ENCODE measurements at regions not wholly inside any gene's neighbourhood (a gene's known extent, or its start where the extent isn't known, plus 50 kb on each side); places are given as distances from the start of the nearest gene placed in this dataset.

GRCh38 chr6:135577059-135577538 lies 79.6 kb upstream of the AHI1 start:
- H3K4me3 ChIP-seq (replicated peaks in 1 of 4; ENCODE audit: control extremely low read depth in 1 of 4, insufficient read depth in 1 of 4, low read depth in 3 of 4, low read length in 4 of 4): no peak overlapping the region
- DNase-seq (ENCODE audit: low read depth in 2 of 2): no peak
- H4K20me1 ChIP-seq (ENCODE audit: control insufficient read depth, extremely low read depth, insufficient read depth, low read length): no peaks in the 10 kb centered on the region
- H2AFZ ChIP-seq (ENCODE audit: low read length): no peak overlapping the region
- H3K9ac ChIP-seq (ENCODE audit: insufficient read depth, low read length): no peak overlapping the region
- TF ChIP-seq EZH2 (IDR thresholded peaks at IDR 0.05; ENCODE audit: low read length, missing control alignments): no peak
- no peak for TF ChIP-seq CTCF (conservative IDR thresholded peaks at IDR 0.05 in 1 of 2, IDR thresholded peaks at IDR 0.05 in 1 of 2; ENCODE audit: low read depth in 1 of 2, low read length in 2 of 2)
- H3K27me3 ChIP-seq (ENCODE audit: control insufficient read depth, insufficient read depth, low read length): no peaks in the 10 kb centered on the region
- H3K27ac ChIP-seq (ENCODE audit: insufficient read depth, low read length): no peak overlapping the region
- H3K4me2 ChIP-seq (ENCODE audit: extremely low read depth, insufficient read depth, low read length): no peak overlapping the region
- no peaks in the 10 kb centered on the region for H3K4me1 ChIP-seq (ENCODE audit: control insufficient read depth, extremely low read depth, insufficient read depth, low read length)
- H3K9me3 ChIP-seq (ENCODE audit: control insufficient read depth, insufficient read depth, low read depth, low read length): no peaks in the 10 kb centered on the region
- no peaks in the 10 kb centered on the region for H3K36me3 ChIP-seq (ENCODE audit: control insufficient read depth, insufficient read depth, low read length)
- no peaks in the 10 kb centered on the region for H3K79me2 ChIP-seq (ENCODE audit: control insufficient read depth, insufficient read depth, low read length)

- no peak overlapping the region for H3K9ac ChIP-seq (ENCODE audit: insufficient read depth, low read length)
- H3K4me2 ChIP-seq (ENCODE audit: extremely low read depth, insufficient read depth, low read length): no peak overlapping the region
- TF ChIP-seq CTCF (conservative IDR thresholded peaks at IDR 0.05 in 1 of 2, IDR thresholded peaks at IDR 0.05 in 1 of 2; ENCODE audit: low read depth in 1 of 2, low read length in 2 of 2) (no peak), EZH2 (IDR thresholded peaks at IDR 0.05; ENCODE audit: low read length, missing control alignments) (no peak)
- no peak overlapping the region for H3K27ac ChIP-seq (ENCODE audit: insufficient read depth, low read length)
- H4K20me1 ChIP-seq (ENCODE audit: control insufficient read depth, extremely low read depth, insufficient read depth, low read length): no peaks in the 10 kb centered on the region
- H3K9me3 ChIP-seq (ENCODE audit: control insufficient read depth, insufficient read depth, low read depth, low read length): no peaks in the 10 kb centered on the region
- H3K79me2 ChIP-seq (ENCODE audit: control insufficient read depth, insufficient read depth, low read length): no peaks in the 10 kb centered on the region
- H2AFZ ChIP-seq (ENCODE audit: low read length): no peak overlapping the region
- H3K4me3 ChIP-seq (replicated peaks in 1 of 4; ENCODE audit: control extremely low read depth in 1 of 4, insufficient read depth in 1 of 4, low read depth in 3 of 4, low read length in 4 of 4): no peak overlapping the region
- H3K4me1 ChIP-seq (ENCODE audit: control insufficient read depth, extremely low read depth, insufficient read depth, low read length): peaks cover 2% of the 10 kb centered on the region
- no peaks in the 10 kb centered on the region for H3K36me3 ChIP-seq (ENCODE audit: control insufficient read depth, insufficient read depth, low read length)
- no peaks in the 10 kb centered on the region for H3K27me3 ChIP-seq (ENCODE audit: control insufficient read depth, insufficient read depth, low read length)
- DNase-seq (ENCODE audit: low read depth in 2 of 2): no peak
These were observed 81.4 kb upstream of the AHI1 start for GRCh38 chr6:135578976-135579375.

GRCh38 chr6:135581211-135581610 lies 83.7 kb upstream of the AHI1 start:
- no peaks in the 10 kb centered on the region for H3K9me3 ChIP-seq (ENCODE audit: control insufficient read depth, insufficient read depth, low read depth, low read length)
- TF ChIP-seq CTCF (conservative IDR thresholded peaks at IDR 0.05 in 1 of 2, IDR thresholded peaks at IDR 0.05 in 1 of 2; ENCODE audit: low read depth in 1 of 2, low read length in 2 of 2) (no peak), EZH2 (IDR thresholded peaks at IDR 0.05; ENCODE audit: low read length, missing control alignments) (no peak)
- no peaks in the 10 kb centered on the region for H3K79me2 ChIP-seq (ENCODE audit: control insufficient read depth, insufficient read depth, low read length)
- peaks cover 2% of the 10 kb centered on the region for H3K4me1 ChIP-seq (ENCODE audit: control insufficient read depth, extremely low read depth, insufficient read depth, low read length)
- H4K20me1 ChIP-seq (ENCODE audit: control insufficient read depth, extremely low read depth, insufficient read depth, low read length): no peaks in the 10 kb centered on the region
- no peak overlapping the region for H3K9ac ChIP-seq (ENCODE audit: insufficient read depth, low read length)
- no peak overlapping the region for H3K27ac ChIP-seq (ENCODE audit: insufficient read depth, low read length)
- H2AFZ ChIP-seq (ENCODE audit: low read length): no peak overlapping the region
- no peak overlapping the region for H3K4me3 ChIP-seq (replicated peaks in 1 of 4; ENCODE audit: control extremely low read depth in 1 of 4, insufficient read depth in 1 of 4, low read depth in 3 of 4, low read length in 4 of 4)
- H3K27me3 ChIP-seq (ENCODE audit: control insufficient read depth, insufficient read depth, low read length): no peaks in the 10 kb centered on the region
- H3K4me2 ChIP-seq (ENCODE audit: extremely low read depth, insufficient read depth, low read length): no peak overlapping the region
- no peak for DNase-seq (ENCODE audit: low read depth in 2 of 2)
- no peaks in the 10 kb centered on the region for H3K36me3 ChIP-seq (ENCODE audit: control insufficient read depth, insufficient read depth, low read length)
